OCI-LY7 (cell line): ENCODE measurements at regions not wholly inside any gene's neighbourhood (a gene's known extent, or its start where the extent isn't known, plus 50 kb on each side); places are given as distances from the start of the nearest gene placed in this dataset.

Source experiments
- BruUV-seq: library from RNA; stranded (reverse); fragments of 400-500 nt; replicated peaks from 2 replicates; lab custom pipeline; 2021; lab: Mats Ljungman, UMichigan
- CTCF ChIA-PET: fragments of 300-600 bp; sonication (Branson Sonifier 250); formaldehyde crosslinking; loops from one replicate; lab custom pipeline; 2022; ENCODE audit warnings: antibody characterized with exemption; ENCODE audit not compliant: unreplicated experiment; lab: Charles Lee
- POLR2A ChIA-PET: fragments of 300-600 bp; sonication (Branson Sonifier 250); formaldehyde crosslinking; loops from one replicate; lab custom pipeline; 2022; ENCODE audit warnings: antibody characterized with exemption; lab: Charles Lee
- DNase-seq: peaks from one replicate; pipeline ENCODE4 v3.0.0-alpha.2; 2015; ENCODE audit warnings: low spot score
- H2AFZ ChIP-seq: fragments of 200-600 bp; sonication (generic), shearing (Covaris generic); 2 replicates; pipeline ENCODE4 v1.6.1; 2014; ENCODE audit warnings: mild to moderate bottlenecking, antibody characterized with exemption, low read length, moderate library complexity
- H3K27ac ChIP-seq: fragments of 200-600 bp; sonication (generic); 2 replicates; pipeline ENCODE4 v1.5.1; 2014; ENCODE audit warnings: mixed run types, low read depth, mild to moderate bottlenecking, moderate library complexity, low read length, inconsistent platforms; ENCODE audit not compliant: poor library complexity, severe bottlenecking
- H3K36me3 ChIP-seq: fragments of 200-600 bp; sonication (generic); 2 replicates; pipeline ENCODE4 v1.6.1; 2014; ENCODE audit warnings: mild to moderate bottlenecking, antibody characterized with exemption, low read length, moderate library complexity, mixed read lengths; ENCODE audit not compliant: insufficient read depth
- H3K4me1 ChIP-seq: fragments of 200-600 bp; sonication (generic); 2 replicates; pipeline ENCODE4 v1.5.1; 2014; ENCODE audit warnings: mild to moderate bottlenecking, low read length; ENCODE audit not compliant: insufficient read depth, poor library complexity, severe bottlenecking
- H3K4me2 ChIP-seq: fragments of 200-600 bp; sonication (generic); 2 replicates; pipeline ENCODE4 v1.6.1; 2014; ENCODE audit warnings: mild to moderate bottlenecking, low read length
- H3K4me3 ChIP-seq: fragments of 200-600 bp; sonication (generic); 2 replicates; pipeline ENCODE4 v1.5.1; 2014; ENCODE audit warnings: mild to moderate bottlenecking, low read depth, low read length; ENCODE audit not compliant: poor library complexity, severe bottlenecking
- H3K79me2 ChIP-seq: fragments of 200-600 bp; sonication (generic); 2 replicates; pipeline ENCODE4 v1.6.1; 2016; ENCODE audit warnings: low read depth, mild to moderate bottlenecking, low read length, moderate library complexity, mixed read lengths; ENCODE audit not compliant: insufficient read depth
- H3K9me2 ChIP-seq: fragments of 200-600 bp; sonication (generic); 2 replicates; pipeline ENCODE4 v1.6.1; 2016; ENCODE audit warnings: mild to moderate bottlenecking, low read length, mixed read lengths; ENCODE audit not compliant: insufficient read depth
- H3K9me3 ChIP-seq: fragments of 200-600 bp; sonication (generic); 2 replicates; pipeline ENCODE4 v1.6.1; 2014; ENCODE audit warnings: mild to moderate bottlenecking, mixed run types, low read length, mixed read lengths
- H4K20me1 ChIP-seq: fragments of 200-600 bp; sonication (generic); 2 replicates; pipeline ENCODE4 v1.6.1; 2014; ENCODE audit warnings: mild to moderate bottlenecking, antibody characterized with exemption, low read length, moderate library complexity, mixed read lengths; ENCODE audit not compliant: insufficient read depth
- CTCF ChIP-seq: fragments of 200-600 bp; sonication (generic); conservative IDR thresholded peaks from 2 replicates; pipeline ENCODE4 v1.5.1; 2014; ENCODE audit warnings: mild to moderate bottlenecking, antibody characterized with exemption, low read length, moderate library complexity, mixed read lengths
- EZH2phosphoT487 ChIP-seq: fragments of 200-600 bp; sonication (generic); IDR thresholded peaks from 2 replicates; pipeline ENCODE4 v1.6.1; 2018; ENCODE audit warnings: low read depth, borderline replicate concordance, mild to moderate bottlenecking, mixed run types, antibody characterized with exemption, low read length, moderate library complexity, mixed read lengths
- intact Hi-C: fragments of 100-400 bp; cut with micrococcal nuclease; formaldehyde crosslinking; loops from one replicate; pipeline ENCODE4 v1.10.0; 2022; ENCODE audit not compliant: unreplicated experiment

DNA sequence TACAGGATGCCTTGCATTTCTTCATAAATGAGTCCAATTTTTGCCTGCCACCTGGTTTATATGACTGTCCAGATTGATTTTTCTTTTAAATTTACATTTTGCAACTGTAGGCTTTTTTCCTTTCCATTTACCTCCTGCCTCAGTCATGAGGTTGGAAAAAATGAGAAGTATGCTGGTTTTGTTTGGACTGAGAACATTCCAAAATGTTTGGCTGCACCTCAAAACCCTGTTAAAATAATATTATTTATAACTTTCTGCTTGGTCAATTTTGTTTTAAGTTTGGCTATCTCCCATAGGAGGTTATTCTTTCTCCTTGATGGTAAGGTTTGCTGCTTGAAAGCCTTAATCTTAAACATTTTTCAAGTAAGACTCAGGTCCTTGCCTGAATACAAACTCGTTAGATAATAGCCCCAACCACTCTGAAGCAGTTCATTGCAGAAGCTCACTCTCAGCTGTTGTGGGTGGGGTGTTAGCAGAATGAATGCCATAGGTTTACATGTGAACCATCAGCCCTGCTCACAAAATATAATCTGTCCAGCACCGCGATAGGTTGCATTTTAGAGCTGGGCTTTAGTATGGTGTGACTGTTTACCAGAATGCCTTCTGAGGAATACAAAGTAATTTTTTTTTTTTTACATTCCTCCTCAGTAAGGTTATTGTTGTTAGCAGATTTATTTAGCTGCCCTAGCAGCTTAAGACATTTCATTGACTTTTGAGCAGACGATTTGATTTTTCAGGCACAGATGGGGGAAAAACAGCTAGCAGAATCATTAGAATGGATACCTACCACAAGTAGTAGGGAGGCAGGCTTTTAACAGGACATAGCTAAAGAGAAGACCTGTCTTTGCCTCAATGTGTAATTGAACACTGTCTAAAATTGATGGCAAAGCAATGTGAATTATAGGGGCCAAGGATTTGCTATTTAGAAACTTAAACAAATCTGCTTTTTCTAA is 630.8 kb upstream of the KCNMB2 start:
- DNase-seq: no peak
- Histone ChIP-seq H3K79me2 (no peaks in the 10 kb centered on the region), H3K9me2 (no peaks in the 10 kb centered on the region), H3K9me3 (no peaks in the 10 kb centered on the region), H2AFZ (no peak overlapping the region), H3K27ac (no peak overlapping the region), H3K36me3 (no peaks in the 10 kb centered on the region), H3K4me3 (no peak overlapping the region), H4K20me1 (no peaks in the 10 kb centered on the region), H3K4me2 (no peak overlapping the region), H3K4me1 (no peaks in the 10 kb centered on the region)
- no TSS peak for BruUV-seq
- intact Hi-C loops: no loop called here
- TF ChIP-seq CTCF: no peak
- no peak for TF ChIP-seq EZH2phosphoT487
- ChIA-PET CTCF (no interaction called here), POLR2A (interaction anchor here (1.0 kb wide), 1 partner anchor 10 kb away, joined by 3 read pairs; no protein-coding TSS in a partner anchor)

DNA sequence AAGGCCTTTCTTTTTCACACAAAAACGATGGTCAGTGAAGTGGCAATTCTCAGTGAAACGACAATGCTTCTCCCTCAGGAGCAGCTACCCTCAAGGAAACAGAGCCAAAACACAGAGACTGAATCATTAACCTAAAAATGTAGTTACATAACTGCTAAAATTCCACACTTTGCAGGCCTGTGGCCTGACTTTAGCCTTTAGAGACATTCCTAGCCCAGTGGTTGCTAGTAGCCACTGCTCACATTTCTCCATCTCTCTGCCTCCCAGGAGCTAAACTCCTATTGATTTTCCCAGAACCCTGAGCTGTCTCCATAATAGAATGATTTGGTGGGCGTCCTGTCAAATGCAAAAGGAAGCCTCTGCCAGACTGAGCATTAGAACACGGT is 630.1 kb upstream of the KCNMB2 start:
- Histone ChIP-seq H3K4me3 (no peak overlapping the region), H3K9me3 (no peaks in the 10 kb centered on the region), H3K4me2 (no peak overlapping the region), H3K27ac (no peak overlapping the region), H3K4me1 (no peaks in the 10 kb centered on the region), H3K79me2 (no peaks in the 10 kb centered on the region), H3K9me2 (no peaks in the 10 kb centered on the region), H2AFZ (no peak overlapping the region), H3K36me3 (no peaks in the 10 kb centered on the region), H4K20me1 (no peaks in the 10 kb centered on the region)
- TF ChIP-seq CTCF: no peak
- TF ChIP-seq EZH2phosphoT487: no peak
- CTCF ChIA-PET: no interaction called here
- no TSS peak for BruUV-seq
- no peak for DNase-seq
- POLR2A ChIA-PET: interaction anchor here (1.0 kb wide), 1 partner anchor 11 kb away, joined by 3 read pairs; no protein-coding TSS in a partner anchor
- intact Hi-C loops: no loop called here
